GM23338 (cell line): ENCODE measurements at regions not wholly inside any gene's neighbourhood (a gene's known extent, or its start where the extent isn't known, plus 50 kb on each side); places are given as distances from the start of the nearest gene placed in this dataset.

Experiments
- ATAC-seq: fragments of 200-7000 bp; cut with Tn5 transposase; 3 replicates; pipeline ENCODE4 v1.9.1; 2020
- DNase-seq: peaks from one replicate; pipeline ENCODE4 v3.0.0-alpha.2; 2015; ENCODE audit warnings: low spot score
- H2AFZ ChIP-seq: fragments of 200-600 bp; sonication (generic); 2 replicates; pipeline ENCODE4 v1.8.0; 2016; ENCODE audit warnings: antibody characterized with exemption, mild to moderate bottlenecking, moderate library complexity
- H3F3A ChIP-seq: fragments of 200-600 bp; sonication (generic); replicated peaks from 2 replicates; pipeline ENCODE4 v1.8.0; 2017; ENCODE audit warnings: antibody characterized with exemption, mixed run types, low read depth
- H3K27ac ChIP-seq: fragments of 200-600 bp; sonication (generic); 2 replicates; pipeline ENCODE4 v1.6.1; 2016; ENCODE audit warnings: low read depth
- H3K27me3 ChIP-seq: fragments of 200-600 bp; sonication (generic); 2 replicates; pipeline ENCODE4 v1.8.0; 2016; ENCODE audit warnings: mild to moderate bottlenecking, mixed run types, moderate library complexity; ENCODE audit not compliant: insufficient read depth
- H3K36me3 ChIP-seq: fragments of 200-600 bp; sonication (generic); 2 replicates; pipeline ENCODE4 v1.8.0; 2016; ENCODE audit warnings: mild to moderate bottlenecking; ENCODE audit not compliant: insufficient read depth
- H3K4me1 ChIP-seq: fragments of 200-600 bp; sonication (generic); 2 replicates; pipeline ENCODE4 v1.8.0; 2016; ENCODE audit warnings: mild to moderate bottlenecking, moderate library complexity; ENCODE audit not compliant: insufficient read depth
- H3K4me2 ChIP-seq: fragments of 200-600 bp; sonication (generic); 2 replicates; pipeline ENCODE4 v1.7.1; 2017; ENCODE audit warnings: mixed run types
- H3K4me3 ChIP-seq: fragments of 200-600 bp; sonication (generic); 2 replicates; pipeline ENCODE4 v1.6.1; 2016; ENCODE audit warnings: mixed run types
- H3K79me2 ChIP-seq: fragments of 200-600 bp; sonication (generic); replicated peaks from 2 replicates; pipeline ENCODE4 v1.8.0; 2017; ENCODE audit warnings: mild to moderate bottlenecking; ENCODE audit not compliant: insufficient read depth
- H3K9me2 ChIP-seq: fragments of 200-600 bp; sonication (generic); 2 replicates; pipeline ENCODE4 v1.8.0; 2017; ENCODE audit not compliant: insufficient read depth
- H4K20me1 ChIP-seq: fragments of 200-600 bp; sonication (generic); replicated peaks from 2 replicates; pipeline ENCODE4 v1.8.0; 2017; ENCODE audit warnings: mild to moderate bottlenecking; ENCODE audit not compliant: insufficient read depth
- H3K27ac Mint-ChIP-seq: 2 replicates; pipeline ENCODE4 v1.8.0; 2020; ENCODE audit warnings: inconsistent platforms, mild to moderate bottlenecking, moderate library complexity, mixed read lengths
- H3K27me3 Mint-ChIP-seq: 3 replicates; pipeline ENCODE4 v1.8.0; 2022; ENCODE audit warnings: low read depth, mild to moderate bottlenecking, moderate library complexity, mixed read lengths, inconsistent platforms; ENCODE audit not compliant: insufficient read depth, poor library complexity
- H3K36me3 Mint-ChIP-seq: 3 replicates; pipeline ENCODE4 v1.8.0; 2021; ENCODE audit warnings: low read depth, mild to moderate bottlenecking, inconsistent platforms, moderate library complexity, mixed read lengths
- H3K4me1 Mint-ChIP-seq: 3 replicates; pipeline ENCODE4 v1.8.0; 2020; ENCODE audit warnings: mild to moderate bottlenecking, inconsistent platforms, mixed read lengths
- H3K4me3 Mint-ChIP-seq: 3 replicates; pipeline ENCODE4 v1.8.0; 2021; ENCODE audit warnings: moderate library complexity, mild to moderate bottlenecking, inconsistent platforms, mixed read lengths
- H3K9me3 Mint-ChIP-seq: 3 replicates; pipeline ENCODE4 v1.8.0; 2020; ENCODE audit warnings: moderate library complexity, mild to moderate bottlenecking, inconsistent platforms, mixed read lengths
- CREB1 ChIP-seq: fragments of 250-450 bp; sonication (Bioruptor Pico); IDR thresholded peaks from 2 replicates; pipeline ENCODE4 v1.5.0; 2020; ENCODE audit warnings: low read depth, mild to moderate bottlenecking, moderate library complexity
- CTCF ChIP-seq, 2 experiments: fragments of 200-600 bp in 1 of 2; sonication (generic) in 1 of 2; conservative IDR thresholded peaks; 2 replicates each; pipeline versions ENCODE4 v1.5.1 to v1.6.1; 2016 to 2017; ENCODE audit warnings: antibody characterized with exemption in 2 of 2, low read depth in 2 of 2, mild to moderate bottlenecking in 2 of 2, moderate library complexity in 1 of 2
- ETS1 ChIP-seq: IDR thresholded peaks from 2 replicates; pipeline ENCODE4 v1.6.1; 2016; ENCODE audit warnings: antibody characterized with exemption
- EZH2 ChIP-seq: fragments of 200-600 bp; sonication (generic); IDR thresholded peaks from one replicate; pipeline ENCODE4 v1.8.0; 2017; ENCODE audit warnings: antibody characterized with exemption, mild to moderate bottlenecking, low read depth; ENCODE audit not compliant: unreplicated experiment
- EZH2phosphoT487 ChIP-seq: fragments of 200-600 bp; sonication (generic); IDR thresholded peaks from one replicate; pipeline ENCODE4 v1.8.1; 2018; ENCODE audit warnings: antibody characterized with exemption; ENCODE audit not compliant: unreplicated experiment
- NANOG ChIP-seq: IDR thresholded peaks from 2 replicates; pipeline ENCODE4 v1.6.1; 2016; ENCODE audit warnings: antibody characterized with exemption, borderline replicate concordance
- REST ChIP-seq: IDR thresholded peaks from one replicate; pipeline ENCODE4 v1.6.1; 2018; ENCODE audit warnings: antibody characterized with exemption; ENCODE audit not compliant: unreplicated experiment
- STAT1 ChIP-seq: IDR thresholded peaks from one replicate; pipeline ENCODE4 v1.6.1; 2016; ENCODE audit warnings: antibody characterized with exemption; ENCODE audit not compliant: unreplicated experiment
- ZNF114 ChIP-seq: fragments of 250-450 bp; sonication (Bioruptor Pico); IDR thresholded peaks from 2 replicates; pipeline ENCODE4 v1.5.0; 2020; ENCODE audit warnings: mild to moderate bottlenecking, moderate library complexity
- ZNF462 ChIP-seq: fragments of 250-450 bp; sonication (Bioruptor Pico); IDR thresholded peaks from 2 replicates; pipeline ENCODE4 v1.5.0; 2020; ENCODE audit warnings: mild to moderate bottlenecking, moderate library complexity

GRCh38 chr12:20018406-20018805, 349.9 kb upstream of the PDE3A start:
- H3K27ac Mint-ChIP-seq, result no peak overlapping the region
- TF ChIP-seq EZH2 (no peak), STAT1 (no peak), ETS1 (no peak), CTCF (conservative IDR thresholded peaks at IDR 0.05; ENCODE audit: low read depth in 2 of 2) (no peak)

GRCh38 chr12:20024194-20024593, 344.1 kb upstream of the PDE3A start:
- Histone ChIP-seq H2AFZ (no peak overlapping the region), H3K27ac (no peak overlapping the region), H4K20me1 (no peaks in the 10 kb centered on the region), H3F3A (no peaks in the 10 kb centered on the region), H3K4me2 (no peak overlapping the region), H3K4me1 (no peaks in the 10 kb centered on the region), H3K36me3 (no peaks in the 10 kb centered on the region), H3K79me2 (no peaks in the 10 kb centered on the region), H3K4me3 (no peak overlapping the region), H3K9me2 (no peaks in the 10 kb centered on the region), H3K27me3 (no peaks in the 10 kb centered on the region)
- H3K4me3 Mint-ChIP-seq, result no peak overlapping the region
- H3K27ac Mint-ChIP-seq, result no peak overlapping the region
- DNase-seq (no peak), ATAC-seq (no peak)
- no peaks in the 10 kb centered on the region for H3K27me3 Mint-ChIP-seq
- no peaks in the 10 kb centered on the region for H3K36me3 Mint-ChIP-seq
- H3K4me1 Mint-ChIP-seq, result no peaks in the 10 kb centered on the region
- no peaks in the 10 kb centered on the region for H3K9me3 Mint-ChIP-seq
- TF ChIP-seq CREB1 (CRISPR knock-in tag) (no peak), EZH2 (no peak), ZNF462 (CRISPR knock-in tag) (no peak), EZH2phosphoT487 (no peak), REST (no peak), ZNF114 (CRISPR knock-in tag) (no peak), NANOG (no peak)

More at GRCh38 chr12:20018406-20018805, 349.9 kb upstream of the PDE3A start:
- Histone ChIP-seq H3K27ac (no peak overlapping the region), H3K79me2 (no peaks in the 10 kb centered on the region), H3K4me3 (no peak overlapping the region), H3K9me2 (no peaks in the 10 kb centered on the region), H2AFZ (no peak overlapping the region), H3K4me2 (no peak overlapping the region), H4K20me1 (no peaks in the 10 kb centered on the region), H3F3A (no peaks in the 10 kb centered on the region), H3K4me1 (no peaks in the 10 kb centered on the region), H3K36me3 (no peaks in the 10 kb centered on the region), H3K27me3 (no peaks in the 10 kb centered on the region)
- H3K9me3 Mint-ChIP-seq, result no peaks in the 10 kb centered on the region
- H3K4me3 Mint-ChIP-seq, result no peak overlapping the region
- no peaks in the 10 kb centered on the region for H3K36me3 Mint-ChIP-seq
- H3K27me3 Mint-ChIP-seq, result no peaks in the 10 kb centered on the region
- ATAC-seq (no peak), DNase-seq (no peak)
- H3K4me1 Mint-ChIP-seq, result no peaks in the 10 kb centered on the region
